ENCODE measurements at regions not wholly inside any gene's neighbourhood (a gene's known extent, or its start where the extent isn't known, plus 50 kb on each side); places are given as distances from the start of the nearest gene placed in this dataset.

GRCh38 chr6:147765541-147765940 is 257.1 kb downstream of the SAMD5 start:
- DNase-seq, result no peak

- DNase-seq, result no peak
Measured at GRCh38 chr6:147768969-147769368, 260.5 kb downstream of the SAMD5 start.

DNA sequence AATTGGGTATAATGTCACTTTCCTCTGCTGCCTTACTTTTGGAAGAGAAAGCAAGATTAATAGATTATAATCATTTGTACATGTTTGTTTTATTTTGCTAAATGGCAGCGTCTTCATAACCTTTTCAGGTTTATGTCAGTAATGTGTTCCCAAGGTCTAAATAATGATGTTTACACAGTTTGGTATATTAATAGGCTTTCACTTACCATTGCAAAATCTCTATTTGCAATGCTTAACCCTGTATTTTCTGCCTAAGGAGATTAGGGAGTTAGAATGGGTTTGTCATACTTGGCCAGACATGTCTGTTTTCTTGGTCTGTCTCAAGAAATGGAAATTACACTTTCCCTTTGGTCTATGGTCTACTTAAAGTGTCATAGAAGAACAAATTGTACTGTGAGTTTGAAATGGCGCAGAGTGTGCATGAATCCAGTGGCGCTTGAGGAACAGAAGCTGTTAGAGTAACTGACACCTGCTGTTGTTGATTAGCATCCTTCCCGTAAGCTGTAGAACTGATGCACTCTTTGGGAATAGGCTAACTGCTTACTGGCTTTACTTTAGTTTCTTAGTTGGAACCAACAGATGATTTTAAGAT is 261.1 kb downstream of the SAMD5 start:
- DNase-seq, result no peak

DNA sequence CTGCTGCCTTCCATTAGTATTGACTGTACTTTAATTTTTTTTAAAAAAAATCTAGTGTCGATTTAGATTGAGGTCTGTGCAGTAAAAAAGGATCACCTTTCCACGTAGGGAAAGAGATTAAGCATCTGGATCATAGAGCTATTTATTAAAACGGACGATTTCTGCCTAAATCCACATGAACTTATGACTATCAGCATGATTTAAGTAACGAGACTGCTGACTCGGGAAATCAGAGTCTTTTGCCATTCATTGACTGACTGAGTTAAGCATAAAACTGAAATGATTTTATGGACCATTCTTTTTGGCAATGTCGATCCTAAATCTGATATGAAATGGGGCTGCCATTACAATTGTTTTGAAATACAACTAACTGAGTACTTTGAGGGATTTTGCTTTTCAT is 261.7 kb downstream of the SAMD5 start:
- no peak for DNase-seq

GRCh38 chr6:147772724-147773123 is 264.2 kb downstream of the SAMD5 start:
- DNase-seq, result no peak

- no peak for DNase-seq
Measured at GRCh38 chr6:147774856-147775255, 266.4 kb downstream of the SAMD5 start.

GRCh38 chr6:147776631-147777213 is 268.2 kb downstream of the SAMD5 start:
- DNase-seq, result no peak

GRCh38 chr6:147779624-147780023 is 271.1 kb downstream of the SAMD5 start:
- no peak for DNase-seq

GRCh38 chr6:147782302-147782701 is 273.8 kb downstream of the SAMD5 start:
- DNase-seq, result peak; percentile 48

- no peak for DNase-seq
Measured at GRCh38 chr6:147784371-147784770, 275.9 kb downstream of the SAMD5 start.

- no peak for DNase-seq
Measured at GRCh38 chr6:147787417-147787816, 278.9 kb downstream of the SAMD5 start.

DNA sequence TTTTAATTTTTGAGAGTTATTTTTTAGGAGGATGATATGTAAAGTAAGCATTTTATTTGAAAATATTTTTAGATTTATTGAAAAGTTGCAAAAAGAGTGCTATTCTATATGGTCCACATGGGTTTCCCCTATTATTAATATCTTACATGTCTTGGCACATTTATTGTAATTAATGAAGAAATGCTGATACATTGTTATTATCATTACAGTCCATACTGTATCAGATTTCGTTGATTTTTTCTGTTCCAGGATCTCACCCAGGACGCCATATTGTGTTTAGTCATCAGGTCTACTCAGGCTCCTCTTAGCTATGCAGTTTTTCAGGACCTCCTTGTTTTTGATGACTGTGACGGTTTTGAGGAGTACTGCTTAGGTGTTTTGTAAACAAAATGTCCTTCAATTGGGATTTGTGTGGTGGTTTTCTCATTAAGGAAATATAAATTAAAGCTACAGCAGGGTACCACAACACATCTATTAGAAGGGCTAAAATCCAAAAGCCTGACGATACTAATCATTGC is 281.0 kb downstream of the SAMD5 start:
- DNase-seq, result no peak

DNA sequence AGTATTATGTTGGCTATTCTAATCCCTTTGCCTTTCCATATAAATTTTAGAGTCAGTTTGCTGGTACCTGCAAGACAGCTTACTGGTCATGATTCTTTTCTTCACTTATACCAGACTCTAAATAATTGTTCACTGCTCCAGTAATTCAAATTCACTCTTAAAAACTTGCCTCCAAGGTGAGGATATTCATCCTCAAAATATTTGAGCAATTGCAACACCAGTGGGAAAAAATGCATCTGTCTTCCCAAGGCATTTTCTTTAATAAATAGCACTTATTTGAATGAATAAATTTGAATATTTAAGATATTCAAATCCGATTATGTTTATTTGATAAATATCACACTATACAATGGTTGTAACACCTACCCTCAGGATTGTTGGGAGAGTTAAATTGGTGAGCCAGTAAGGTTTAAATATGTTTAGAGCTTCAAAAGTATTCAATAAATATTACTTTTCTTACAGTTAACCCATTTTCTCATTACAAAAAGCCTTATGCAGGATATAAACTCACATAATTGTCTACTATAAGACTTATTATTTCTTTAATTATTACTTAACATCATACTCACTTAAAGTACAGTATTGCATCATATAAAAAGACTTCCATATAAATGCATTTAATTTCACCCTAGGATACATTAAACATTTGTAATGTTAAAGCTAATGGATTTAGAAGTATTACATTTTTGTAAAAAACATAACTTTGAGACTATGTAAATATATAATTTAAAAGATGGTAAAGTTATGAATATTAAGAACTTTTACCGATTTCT is 285.6 kb downstream of the SAMD5 start:
- no peak for DNase-seq

DNA sequence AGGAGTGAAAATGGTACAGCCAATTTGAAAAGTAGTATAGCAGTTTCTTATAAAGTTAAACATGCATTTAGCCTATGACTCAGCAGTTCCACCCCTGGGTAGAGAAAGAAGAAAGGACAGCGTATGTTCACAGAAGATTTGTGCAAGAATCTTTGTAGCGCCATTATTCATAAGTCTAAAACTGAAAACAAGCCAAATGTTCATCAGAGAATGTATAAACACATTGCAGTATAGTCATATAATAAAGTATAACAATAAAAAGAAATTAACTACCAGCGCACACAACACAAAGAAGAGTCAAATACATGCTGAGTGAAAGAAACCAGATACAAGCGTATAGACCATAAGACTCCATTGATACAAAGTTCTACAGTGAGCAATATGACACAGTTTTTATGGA is 294.0 kb downstream of the SAMD5 start:
- DNase-seq, result no peak

DNA sequence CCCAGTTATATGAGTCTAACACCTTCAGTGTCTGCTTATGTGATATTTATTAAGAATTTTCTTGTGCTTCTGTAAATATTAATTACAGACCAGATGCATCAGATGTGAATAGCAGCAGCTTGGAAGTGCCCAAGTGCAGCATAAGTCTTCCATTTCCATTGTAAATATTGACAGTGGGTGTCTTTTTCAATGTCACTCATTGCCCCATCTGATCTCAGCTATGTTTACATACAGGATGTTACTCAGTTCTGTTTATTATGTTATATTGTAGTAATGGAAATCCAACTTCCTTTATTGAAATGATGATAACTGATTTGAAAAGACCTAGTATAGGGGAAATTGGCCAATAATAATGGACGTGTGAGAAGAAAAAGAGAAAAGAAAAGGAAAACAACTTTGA is 296.7 kb downstream of the SAMD5 start:
- no peak for DNase-seq

DNA sequence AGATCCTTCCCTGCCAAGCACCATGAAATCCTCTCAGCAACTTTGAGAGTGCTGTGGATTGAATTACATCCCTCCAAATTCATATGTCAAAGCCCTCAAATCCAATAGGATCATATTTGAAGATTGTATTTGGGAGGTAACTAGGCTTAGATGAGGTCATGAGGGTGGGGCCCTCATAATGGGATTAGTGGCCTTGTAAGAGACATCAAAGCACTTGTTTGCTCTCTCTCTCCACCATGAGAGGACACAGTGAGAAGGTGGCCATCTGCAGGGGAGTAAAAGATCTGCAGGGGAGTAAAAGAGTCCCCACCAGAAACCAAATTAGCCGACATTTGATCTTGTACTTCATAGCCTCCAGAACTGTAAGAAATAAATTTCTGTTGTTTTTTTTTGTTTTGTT is 298.2 kb downstream of the SAMD5 start:
- DNase-seq, result no peak

DNA sequence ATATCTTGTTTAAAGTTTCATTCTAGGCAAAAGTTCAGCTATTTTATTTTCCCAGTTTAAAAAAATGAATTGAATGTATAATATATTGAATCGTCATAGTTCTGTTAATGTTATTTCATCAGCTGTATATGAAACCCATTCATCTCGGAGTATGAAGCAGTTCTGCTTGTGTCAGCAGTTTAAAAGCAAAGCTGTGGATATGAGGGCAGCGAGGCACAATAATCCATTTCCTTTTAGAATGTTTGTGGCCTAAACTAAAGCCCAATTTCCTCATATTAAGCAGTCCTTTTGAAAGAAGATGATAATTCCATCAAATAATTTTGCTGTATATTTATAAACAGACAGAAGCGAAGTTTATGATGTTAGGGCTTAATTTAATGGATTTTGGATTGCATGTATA is 300.1 kb downstream of the SAMD5 start:
- DNase-seq, result no peak

DNA sequence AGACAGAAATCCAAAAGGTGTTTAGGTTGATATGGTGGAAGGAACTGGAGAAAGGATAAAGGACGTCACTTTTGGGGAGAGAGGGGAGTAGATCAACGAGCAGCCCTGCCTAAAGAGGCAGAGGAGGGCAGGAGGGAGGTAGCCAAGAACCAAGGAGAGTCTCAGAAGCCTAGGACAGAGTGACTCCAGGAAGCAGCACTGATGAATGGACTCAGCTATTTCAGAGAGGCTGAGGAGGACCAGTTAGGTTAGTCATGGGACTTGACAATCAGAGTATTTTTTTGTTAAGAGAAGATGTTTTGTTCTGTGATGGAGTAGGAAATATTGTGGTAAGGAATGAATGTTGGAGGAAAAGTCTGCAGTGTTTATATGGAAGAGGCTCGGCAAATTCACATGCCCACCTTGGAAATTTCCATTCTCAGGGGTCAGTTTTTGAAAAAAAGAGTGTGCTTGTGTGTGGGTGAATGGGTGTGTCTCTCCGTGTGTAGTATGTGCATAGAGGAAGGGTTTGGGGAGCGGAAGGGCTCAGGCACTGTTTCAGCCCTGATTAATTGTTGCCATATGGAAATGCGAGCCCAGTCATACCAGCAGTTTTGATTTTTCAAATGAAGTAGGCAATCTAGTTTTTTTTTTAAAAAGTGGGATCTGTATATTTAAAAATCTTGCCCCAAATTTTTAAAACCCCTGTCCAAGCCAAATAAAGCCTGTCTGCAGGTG is 303.6 kb downstream of the SAMD5 start:
- DNase-seq, result no peak

DNA sequence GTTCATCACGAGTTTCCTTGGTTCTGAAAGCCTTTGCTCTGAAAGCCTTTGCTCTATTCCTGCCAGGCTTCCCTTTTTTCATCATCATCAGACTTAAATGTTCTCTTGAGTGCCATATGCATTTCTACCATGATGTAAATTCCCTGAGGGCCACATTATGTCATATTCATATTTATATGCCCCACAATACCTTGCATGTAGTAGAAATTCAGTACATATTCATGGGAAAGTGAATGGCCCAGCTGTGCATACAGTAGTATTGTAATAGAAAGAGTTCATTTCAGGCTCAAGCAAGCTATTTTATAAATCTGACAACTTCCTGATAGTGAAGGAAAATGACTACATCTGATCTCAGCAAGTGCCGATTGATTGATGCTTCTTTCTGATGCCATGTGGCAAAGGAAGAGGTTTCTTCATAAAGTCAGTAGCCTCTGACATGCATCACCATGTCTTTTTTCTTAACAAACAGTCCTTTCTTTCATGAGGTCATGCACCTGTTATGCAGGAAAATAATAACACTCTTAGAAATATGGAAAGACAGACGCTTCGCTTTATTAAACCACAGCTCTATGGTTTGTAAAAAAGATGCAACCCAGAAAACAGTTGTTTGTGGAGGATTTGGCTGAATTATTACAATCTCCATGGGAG is 308.7 kb downstream of the SAMD5 start:
- no peak for DNase-seq

DNA sequence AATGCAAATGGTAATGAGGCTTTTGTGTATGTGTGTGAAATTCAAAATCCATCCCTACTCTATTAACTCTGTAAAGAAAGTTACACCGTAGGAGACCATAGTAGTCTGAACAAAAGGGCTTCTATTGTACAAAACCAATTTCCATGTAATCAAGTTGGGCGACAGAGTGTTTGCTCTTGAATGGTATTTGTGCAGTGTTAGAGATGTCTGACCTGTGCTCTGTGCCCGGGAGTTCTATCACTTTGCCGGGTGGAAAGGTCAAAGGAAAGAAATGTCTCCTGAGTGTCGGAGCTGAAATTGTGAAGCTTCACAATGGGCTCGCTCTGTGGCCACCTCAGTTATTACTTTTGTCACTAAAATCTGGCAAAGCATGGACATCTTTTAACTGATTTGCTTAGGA is 312.0 kb downstream of the SAMD5 start:
- DNase-seq, result no peak

DNA sequence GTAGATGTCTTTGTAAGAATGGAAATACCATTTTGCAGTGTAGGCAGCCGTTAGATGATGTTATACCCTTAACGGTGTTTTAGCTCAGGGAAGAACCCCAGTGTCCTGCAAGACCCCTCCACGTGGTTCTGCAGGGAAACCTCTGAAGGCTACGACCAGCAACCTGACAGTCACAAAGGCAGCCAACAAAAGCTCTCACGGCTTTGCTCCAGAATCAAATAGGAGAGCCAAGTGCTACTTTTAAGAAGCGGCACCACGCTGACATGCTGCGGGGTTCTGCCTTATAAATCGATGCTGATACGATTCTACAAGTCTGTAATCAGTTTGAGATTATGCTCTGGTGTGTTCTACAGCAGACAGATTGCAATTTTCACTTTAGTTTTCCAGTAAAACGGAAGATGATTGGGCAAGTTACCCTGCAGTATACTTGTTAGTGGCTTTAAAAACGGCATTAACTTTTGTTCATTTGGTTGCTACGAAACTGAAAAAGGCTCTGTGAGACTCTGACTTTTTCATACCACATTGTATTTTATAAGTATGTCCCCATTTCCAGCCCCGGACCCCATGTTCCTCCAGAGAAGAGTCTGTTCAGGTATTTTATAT is 312.9 kb downstream of the SAMD5 start:
- no peak for DNase-seq

DNA sequence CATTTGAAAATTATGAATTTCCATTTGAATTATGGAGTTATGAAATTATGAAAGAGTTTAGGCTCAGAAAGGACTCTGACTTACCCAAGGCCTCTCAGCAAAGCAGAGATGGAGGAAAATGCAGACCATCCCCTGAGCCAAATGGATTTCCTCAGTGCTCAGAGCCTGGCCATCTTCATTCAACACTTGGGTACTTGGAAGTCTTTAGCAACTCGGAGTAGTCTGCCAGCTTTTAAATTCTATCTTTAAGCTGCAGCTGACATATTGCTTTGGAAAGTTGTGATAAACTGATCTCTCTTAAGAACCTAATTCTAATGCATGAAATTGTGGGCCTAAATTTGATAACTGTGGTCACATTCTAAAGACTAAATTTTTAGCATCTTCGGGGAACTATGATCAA is 315.4 kb downstream of the SAMD5 start:
- no peak for DNase-seq

DNA sequence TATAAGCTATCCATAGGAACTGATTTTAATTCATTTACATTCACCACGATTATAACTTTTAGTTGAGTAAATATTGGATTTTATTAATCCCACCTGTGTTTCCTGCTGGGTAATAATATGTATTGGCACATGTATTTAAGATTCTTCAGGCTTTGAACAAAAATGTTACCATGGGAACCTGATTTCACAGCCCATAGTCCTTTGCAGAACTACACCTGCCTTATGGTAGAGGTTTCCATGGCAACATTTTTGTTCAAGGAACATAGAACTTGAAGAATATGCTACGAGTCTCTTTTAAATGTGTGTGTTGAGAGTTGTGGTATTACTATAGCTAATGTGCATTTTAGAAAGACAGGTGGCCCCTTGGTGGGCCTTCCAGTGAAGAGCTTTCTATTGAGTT is 317.4 kb downstream of the SAMD5 start:
- no peak for DNase-seq

All from HCEC 1CT (cell line).